ENCODE measurements at regions not wholly inside any gene's neighbourhood (a gene's known extent, or its start where the extent isn't known, plus 50 kb on each side); places are given as distances from the start of the nearest gene placed in this dataset.

GRCh38 chr2:166628478-166629136 is 134.6 kb upstream of the SCN7A start (continued):
- TF ChIP-seq ZBTB33 (IDR thresholded peaks at IDR 0.05; ENCODE audit: borderline replicate concordance, low read depth) = no peak
- no peak for TF ChIP-seq USF1 (IDR thresholded peaks at IDR 0.05; ENCODE audit: borderline replicate concordance, low read depth)
- no peak for TF ChIP-seq SMC3 (IDR thresholded peaks at IDR 0.05; ENCODE audit: low read depth, low read length)
- TF ChIP-seq ELF1 (IDR thresholded peaks at IDR 0.05) = no peak

- no peaks in the 10 kb centered on the region for H3K9me3 ChIP-seq
- no peaks in the 10 kb centered on the region for H3K27me3 ChIP-seq (ENCODE audit: insufficient read depth)
- H3K9ac ChIP-seq = no peak overlapping the region
- H3K79me2 ChIP-seq (ENCODE audit: insufficient read depth) = no peaks in the 10 kb centered on the region
- ChIA-PET CTCF (interaction anchor here (0.7 to 1.6 kb wide), 3 partner anchors 47 to 1491 kb away, joined by 3 to 8 read pairs (median 5); no protein-coding TSS in a partner anchor), POLR2A (no interaction called here)
- 87% methylated on average over 2 of the region's 2 CpGs for WGBS (ENCODE audit: low lambda C conversion rate)
- no peak overlapping the region for H3K4me2 ChIP-seq
- H4K20me1 ChIP-seq (ENCODE audit: insufficient read depth) = no peaks in the 10 kb centered on the region
- no peak overlapping the region for H3K4me3 ChIP-seq (ENCODE audit: low read depth in 2 of 2, low read length in 1 of 2)
- no peaks in the 10 kb centered on the region for H3F3A ChIP-seq (replicated peaks; ENCODE audit: insufficient read depth)
- H3K9me2 ChIP-seq = no peaks in the 10 kb centered on the region
- no peak overlapping the region for H2AFZ ChIP-seq (ENCODE audit: low read depth)
- DNase-seq = no peak
- H3K27ac ChIP-seq (ENCODE audit: low read depth in 2 of 2, low read length in 1 of 2) = no peak overlapping the region
- peaks cover 0 to 4% of the 10 kb centered on the region in 2 experiments; a peak in 1 of 4 replicates for H3K4me1 ChIP-seq (ENCODE audit: control insufficient read depth in 1 of 2, insufficient read depth in 2 of 2, low read depth in 1 of 2, low read length in 1 of 2)
- H3K36me3 ChIP-seq (replicated peaks in 1 of 2; ENCODE audit: control insufficient read depth in 1 of 2, insufficient read depth in 2 of 2, low read length in 1 of 2) = no peaks in the 10 kb centered on the region
- TF ChIP-seq FOXM1 (IDR thresholded peaks at IDR 0.05; ENCODE audit: low read depth) = no peak
- no peak for TF ChIP-seq CHD2 (IDR thresholded peaks at IDR 0.05; ENCODE audit: low read length, partially characterized antibody)
- no peak for TF ChIP-seq RXRA (IDR thresholded peaks at IDR 0.05; ENCODE audit: borderline replicate concordance, low read depth)
- TF ChIP-seq RAD21 (IDR thresholded peaks at IDR 0.05; ENCODE audit: low read length) = peak; percentile 46
- no peak for TF ChIP-seq SIN3A (IDR thresholded peaks at IDR 0.05; ENCODE audit: borderline replicate concordance, low read depth, low read length)
- TF ChIP-seq IRF3 (IDR thresholded peaks at IDR 0.05; ENCODE audit: low read depth, low read length) = no peak
- TF ChIP-seq RCOR1 (IDR thresholded peaks at IDR 0.05; ENCODE audit: low read length) = no peak
- no peak for TF ChIP-seq FOSL2 (IDR thresholded peaks at IDR 0.05; ENCODE audit: borderline replicate concordance, low read depth)
- peak; percentile 17; the same call in 1 of the 2 replicates for TF ChIP-seq SMC3 (IDR thresholded peaks at IDR 0.05; ENCODE audit: low read depth, low read length)
- no peak for TF ChIP-seq FOXJ3 (CRISPR knock-in tag; IDR thresholded peaks at IDR 0.05)
- TF ChIP-seq EP300 (IDR thresholded peaks at IDR 0.05; ENCODE audit: borderline replicate concordance in 1 of 2, low read depth in 1 of 2, low read length in 1 of 2) = no peak
- TF ChIP-seq EZH2phosphoT487 (IDR thresholded peaks at IDR 0.05; ENCODE audit: borderline replicate concordance, low read depth) = no peak
Measured at GRCh38 chr2:166627893-166628292, 133.8 kb upstream of the SCN7A start.

Data from SK-N-SH (cell line).